ENCODE measurements at regions not wholly inside any gene's neighbourhood (a gene's known extent, or its start where the extent isn't known, plus 50 kb on each side); places are given as distances from the start of the nearest gene placed in this dataset.
"Not testable (repeated sequence)": the region's sequence is repeated elsewhere in the genome, so short reads cannot be mapped to it uniquely, and the experiment has no call there.

- DNase-seq = no peak
These were observed 385.1 kb downstream of the IRS2 start for GRCh38 chr13:109401307-109401706.

DNA sequence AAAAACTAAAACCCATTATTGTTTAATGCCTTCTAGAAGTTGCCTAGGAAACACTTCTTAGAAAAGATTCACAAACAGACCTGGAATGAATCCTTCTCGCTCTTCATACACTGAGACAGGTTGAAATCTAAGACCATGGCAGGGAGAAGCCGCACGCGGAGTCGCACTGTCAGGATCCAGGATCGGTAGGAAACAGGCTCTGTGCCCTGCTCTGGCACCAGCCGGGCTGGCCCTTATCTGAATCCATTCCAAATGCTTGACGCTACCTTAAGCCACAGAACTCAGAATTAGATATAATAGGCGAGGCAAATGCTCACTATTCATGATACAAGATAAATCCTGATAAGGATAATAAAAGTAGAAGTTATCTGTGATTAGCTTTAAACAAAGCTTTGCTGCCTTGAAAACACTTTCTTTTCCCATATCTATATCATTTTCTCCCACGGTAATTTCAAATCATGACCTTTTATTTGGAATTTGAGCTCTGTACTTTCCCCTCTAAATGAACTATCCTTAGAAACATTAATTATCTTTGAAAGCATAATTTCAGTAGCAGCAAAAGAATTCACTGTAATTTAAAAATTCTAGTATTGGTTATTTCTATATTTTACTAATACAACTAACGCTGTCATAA is 385.6 kb downstream of the IRS2 start:
- DNase-seq = peak in 1 of 56 donors; percentile 17

DNA sequence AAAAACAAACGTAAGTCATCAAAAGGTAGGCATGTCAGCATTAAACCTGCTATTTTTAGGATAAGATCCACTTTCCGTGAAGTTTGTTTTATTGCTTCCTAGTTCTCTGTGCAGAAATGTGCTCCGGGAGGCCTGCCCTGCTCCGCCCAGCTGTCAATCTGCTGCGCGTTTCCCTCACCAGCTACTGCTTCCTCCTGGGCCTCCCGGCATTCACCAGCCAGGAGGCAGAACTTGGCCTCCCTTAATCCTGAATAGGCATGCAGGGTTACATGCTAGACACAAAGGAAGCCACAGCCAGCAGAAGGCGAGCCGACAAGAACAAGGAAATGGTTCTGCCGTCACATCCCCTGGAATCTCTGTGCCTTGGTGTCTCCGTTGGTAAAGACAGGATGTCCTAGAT is 386.2 kb downstream of the IRS2 start:
- peak in 18 of 56 donors; percentile 3 to 46 (median 16) for DNase-seq

GRCh38 chr13:109398071-109398470 is 388.3 kb downstream of the IRS2 start:
- DNase-seq = not testable (repeated sequence)

DNA sequence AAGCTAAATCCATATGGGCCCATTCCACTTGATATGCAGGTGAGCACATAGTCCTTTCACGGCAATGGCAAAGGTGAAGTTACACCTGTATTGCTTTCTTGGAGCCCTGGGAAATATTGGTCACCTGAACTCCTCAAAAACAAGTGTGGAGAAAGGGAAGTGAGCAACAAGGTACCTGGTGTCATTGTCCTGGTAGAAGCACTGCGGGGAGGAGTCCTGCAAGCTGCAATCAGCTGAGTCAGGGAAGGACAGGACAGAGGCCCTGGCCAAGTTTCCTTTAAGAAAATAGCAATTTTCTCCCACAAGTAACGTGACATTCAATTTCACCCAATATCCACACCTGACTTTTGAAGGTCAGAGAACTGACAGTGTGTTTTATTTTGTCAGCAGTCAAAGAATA is 389.1 kb downstream of the IRS2 start:
- DNase-seq = no peak

DNA sequence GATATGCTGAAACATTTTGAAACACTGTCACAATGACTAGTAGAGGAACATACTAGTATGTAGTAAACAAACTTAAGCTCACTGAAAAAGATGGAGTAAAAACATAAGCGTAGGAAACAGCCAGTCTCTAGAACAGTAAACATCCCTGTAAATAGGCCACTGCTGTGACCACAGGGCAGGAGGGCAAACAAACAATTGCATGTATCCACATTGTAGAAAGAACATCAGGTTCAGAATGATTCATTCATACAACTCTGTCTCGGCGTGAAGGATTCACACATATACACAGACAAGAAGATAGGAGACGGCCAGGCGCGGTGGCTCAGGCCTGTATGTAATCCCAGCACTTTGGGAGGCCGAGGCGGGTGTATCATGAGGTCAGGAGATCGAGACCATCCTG is 390.1 kb downstream of the IRS2 start:
- no peak for DNase-seq

DNA sequence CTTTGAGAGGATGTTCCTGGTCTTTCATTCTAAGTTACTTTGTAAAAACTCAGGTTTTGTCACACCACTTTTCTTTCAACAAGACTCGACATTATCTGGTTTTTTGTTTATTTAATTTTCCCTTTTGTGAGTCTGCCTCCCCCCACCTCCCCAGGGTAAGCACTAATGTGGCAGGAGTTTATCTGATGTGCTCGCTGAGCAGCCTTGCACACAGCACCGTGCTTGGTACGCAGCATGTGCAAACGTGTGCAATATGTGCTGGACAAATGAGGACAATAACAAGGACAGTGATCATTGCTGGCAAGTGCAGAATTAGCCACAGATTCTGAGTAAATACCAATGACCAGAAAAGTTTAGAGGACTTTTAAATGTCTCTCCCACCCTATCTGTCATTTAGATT is 391.4 kb downstream of the IRS2 start:
- no peak for DNase-seq

- DNase-seq = no peak
These were observed 391.9 kb downstream of the IRS2 start for GRCh38 chr13:109394311-109394988.

DNA sequence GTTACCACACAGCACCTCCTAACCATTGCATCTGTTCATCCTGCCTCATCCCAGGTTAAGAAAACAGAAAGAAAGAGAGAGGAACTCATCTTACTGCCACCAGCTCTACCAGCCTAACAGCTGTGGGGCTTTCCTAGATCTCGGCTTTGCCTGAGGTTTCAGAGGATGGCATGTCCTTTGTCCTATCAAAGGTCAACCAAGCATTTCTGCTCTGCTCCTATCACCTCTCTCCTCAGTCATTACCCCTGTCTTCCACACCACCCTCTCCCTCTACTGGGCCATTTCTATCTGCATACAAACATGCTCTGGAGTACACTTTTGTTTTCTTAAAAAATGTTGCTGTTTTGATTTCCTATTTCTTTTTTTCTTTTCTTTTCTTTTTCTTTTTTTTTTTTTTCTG is 393.3 kb downstream of the IRS2 start:
- DNase-seq = no peak

DNA sequence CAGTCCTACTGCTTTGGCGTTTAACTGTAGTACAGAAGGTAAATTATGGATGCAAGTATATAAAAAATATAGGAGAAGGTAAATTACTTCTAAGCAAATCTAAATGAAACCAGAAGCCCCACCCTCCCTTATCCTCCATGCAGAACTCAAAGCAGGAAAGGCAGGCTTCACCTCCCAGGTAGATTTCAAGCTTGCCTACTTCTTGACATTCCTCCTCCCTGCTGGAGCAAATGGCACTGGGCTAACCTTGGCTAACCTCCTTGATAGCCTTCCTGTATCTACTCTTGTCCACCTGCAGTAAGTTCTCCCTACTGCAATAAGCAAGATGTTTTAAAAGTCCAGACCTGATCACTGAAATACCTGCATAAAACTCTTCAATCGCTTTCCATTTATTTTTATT is 396.0 kb downstream of the IRS2 start:
- DNase-seq = no peak

DNA sequence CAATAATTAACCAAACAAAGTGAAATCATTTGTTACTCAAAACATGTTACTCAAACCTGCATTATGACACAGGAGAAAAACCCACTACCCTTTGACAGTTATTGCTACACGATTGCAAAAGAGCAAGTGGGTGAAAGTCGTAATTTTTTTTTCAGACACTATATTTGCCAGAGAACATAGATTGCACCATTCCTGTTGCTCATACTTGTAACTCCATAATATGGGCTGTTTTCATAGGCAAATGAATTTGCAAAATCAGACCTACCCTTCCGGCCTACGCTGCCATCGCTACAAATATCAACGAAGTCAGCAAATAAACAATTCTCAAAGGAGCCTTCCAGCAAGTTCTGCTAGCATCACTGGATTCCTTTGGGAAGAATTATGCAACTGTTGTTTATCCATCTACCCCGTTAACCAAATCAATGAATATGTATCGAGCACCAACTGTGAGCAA is 396.5 kb downstream of the IRS2 start:
- DNase-seq = no peak

GRCh38 chr13:109389456-109389855 is 396.9 kb downstream of the IRS2 start:
- DNase-seq = no peak

- DNase-seq = no peak
These were observed 398.9 kb downstream of the IRS2 start for GRCh38 chr13:109387471-109387870.

DNA sequence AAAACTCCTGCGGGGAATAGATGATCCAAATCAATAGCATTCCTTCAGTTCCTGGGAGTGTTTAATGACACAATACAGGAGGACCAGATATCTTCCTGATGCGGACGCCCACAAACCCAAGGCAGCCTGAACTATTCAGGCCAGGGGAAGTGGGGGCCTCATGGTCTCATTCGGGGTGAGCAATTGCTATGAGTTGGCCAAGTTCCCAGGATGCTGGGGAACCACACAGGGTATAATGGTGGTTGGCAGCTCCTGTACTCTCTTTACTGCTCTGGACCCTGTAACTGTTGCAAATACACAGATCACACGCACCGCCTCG is 401.2 kb downstream of the IRS2 start:
- no peak for DNase-seq

DNA sequence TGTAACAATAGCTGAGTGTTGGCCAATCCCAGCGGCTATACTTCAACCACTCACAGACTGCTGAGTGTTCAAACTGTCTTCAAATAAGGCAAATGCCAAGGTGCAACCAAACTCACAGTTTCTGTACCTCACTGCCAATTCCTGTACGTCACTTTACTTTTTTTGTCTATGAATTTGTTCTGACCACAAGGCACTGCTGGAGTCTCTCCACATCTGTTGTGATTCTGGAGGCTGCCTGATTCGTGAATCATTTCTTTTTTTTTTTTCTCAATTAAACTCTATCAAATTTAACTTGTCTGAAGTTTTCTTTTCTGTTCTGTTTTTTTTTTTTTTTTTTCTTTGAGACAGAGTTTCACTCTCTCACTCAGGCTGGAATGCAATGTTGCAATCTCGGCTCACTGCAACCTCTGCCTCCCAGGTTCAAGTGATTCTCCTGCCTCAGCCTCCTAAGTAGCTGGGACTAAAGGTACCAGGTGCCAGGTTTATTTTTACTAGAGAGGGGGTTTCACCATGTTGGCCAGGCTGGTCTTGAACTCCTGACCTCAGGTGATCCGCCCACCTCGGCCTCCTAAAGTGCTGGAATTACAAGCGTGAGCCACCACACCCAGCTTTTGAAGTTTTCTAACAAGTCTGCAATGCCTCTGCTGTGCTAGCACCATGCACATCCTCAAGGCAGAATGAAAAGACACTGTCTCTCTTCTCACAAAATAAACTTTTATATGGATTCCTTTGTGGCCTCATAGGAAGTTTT is 401.7 kb downstream of the IRS2 start:
- DNase-seq = no peak

GRCh38 chr13:109383683-109384082 is 402.7 kb downstream of the IRS2 start:
- no peak for DNase-seq

DNA sequence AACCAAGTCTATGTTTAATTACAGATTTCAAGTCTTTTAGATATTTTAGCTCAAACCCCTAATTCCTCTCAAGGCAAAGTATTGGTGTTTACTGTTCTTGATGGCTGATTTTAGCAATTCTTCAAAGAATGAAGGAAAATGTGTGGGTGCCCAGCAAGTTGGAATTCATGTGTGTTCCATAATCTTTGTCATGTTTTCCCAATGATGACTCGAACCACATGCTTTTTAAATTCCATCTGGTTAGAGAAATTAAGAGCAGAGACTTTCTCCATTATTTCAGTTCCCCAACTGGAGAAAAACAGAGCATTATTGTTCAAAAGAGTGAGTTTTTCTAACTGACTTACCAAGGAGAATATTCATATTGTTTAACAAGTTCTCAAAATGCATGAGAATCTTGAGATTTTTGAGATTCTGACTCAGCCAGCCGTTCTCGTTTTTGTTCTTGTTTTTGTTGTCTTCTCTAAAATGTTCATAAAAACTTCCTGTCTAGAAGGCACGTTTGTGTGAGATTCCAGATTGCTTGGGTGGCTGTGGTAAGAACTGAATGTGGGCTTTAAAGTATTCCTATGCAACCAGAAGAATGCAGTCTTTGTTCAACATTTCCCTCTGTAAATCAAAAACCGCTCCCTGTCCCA is 404.7 kb downstream of the IRS2 start:
- DNase-seq = no peak

DNA sequence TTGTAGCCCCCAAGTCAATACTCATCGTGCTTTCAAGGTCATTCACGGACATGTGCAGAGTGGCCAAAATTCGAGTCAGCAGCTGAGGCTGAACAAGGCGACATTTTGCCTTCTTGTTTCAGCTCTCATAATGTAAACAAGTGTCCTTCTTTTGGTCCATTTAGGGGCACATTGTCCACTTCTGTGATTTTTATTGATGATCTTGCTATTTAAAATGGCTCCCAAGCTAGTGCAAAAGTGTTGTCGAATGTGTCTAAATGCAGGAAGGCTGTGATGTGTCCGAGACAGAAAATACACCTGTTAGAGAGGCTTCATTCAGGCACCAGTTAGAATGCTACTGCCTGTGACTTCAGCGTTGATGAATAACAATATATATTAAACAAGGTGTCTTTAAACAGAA is 405.9 kb downstream of the IRS2 start:
- no peak for DNase-seq

- no peak for DNase-seq
These were observed 406.5 kb downstream of the IRS2 start for GRCh38 chr13:109379930-109380329.

- DNase-seq = no peak
These were observed 409.4 kb downstream of the IRS2 start for GRCh38 chr13:109376936-109377335.

- DNase-seq = no peak
These were observed 411.7 kb downstream of the IRS2 start for GRCh38 chr13:109374609-109375200.

DNA sequence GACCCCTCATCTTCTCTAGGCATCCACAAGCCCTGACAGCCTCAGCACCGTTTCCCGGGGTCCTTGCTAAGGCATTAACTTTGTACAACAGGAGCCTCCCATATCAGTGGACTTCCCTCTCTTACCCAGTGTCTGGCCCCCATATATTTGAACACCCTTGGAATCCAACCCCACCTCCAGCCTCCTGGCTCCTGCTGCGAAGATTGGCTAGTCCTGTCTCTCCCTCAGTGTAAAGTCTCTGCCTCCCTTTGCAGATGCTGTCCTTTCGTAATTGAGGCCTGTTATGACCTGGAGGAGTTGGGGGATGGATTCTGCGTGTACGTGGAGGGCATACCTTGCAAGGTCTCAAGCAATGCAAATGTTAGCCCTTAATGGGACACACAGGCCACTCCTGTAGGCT is 413.7 kb downstream of the IRS2 start:
- DNase-seq = no peak
